ENCODE measurements at regions not wholly inside any gene's neighbourhood (a gene's known extent, or its start where the extent isn't known, plus 50 kb on each side); places are given as distances from the start of the nearest gene placed in this dataset.

- intact Hi-C loops (cut with DNase I) = no loop called here
- no peak overlapping the region for H3K27ac ChIP-seq
- no peaks in the 10 kb centered on the region for H3K9me3 ChIP-seq
- WGBS, 3 donors = 97 to 100% (median 97%) methylated on average over 1 of the region's 1 CpG
- ATAC-seq (no peak), DNase-seq (no peak)
- TF ChIP-seq, protein P1, sequence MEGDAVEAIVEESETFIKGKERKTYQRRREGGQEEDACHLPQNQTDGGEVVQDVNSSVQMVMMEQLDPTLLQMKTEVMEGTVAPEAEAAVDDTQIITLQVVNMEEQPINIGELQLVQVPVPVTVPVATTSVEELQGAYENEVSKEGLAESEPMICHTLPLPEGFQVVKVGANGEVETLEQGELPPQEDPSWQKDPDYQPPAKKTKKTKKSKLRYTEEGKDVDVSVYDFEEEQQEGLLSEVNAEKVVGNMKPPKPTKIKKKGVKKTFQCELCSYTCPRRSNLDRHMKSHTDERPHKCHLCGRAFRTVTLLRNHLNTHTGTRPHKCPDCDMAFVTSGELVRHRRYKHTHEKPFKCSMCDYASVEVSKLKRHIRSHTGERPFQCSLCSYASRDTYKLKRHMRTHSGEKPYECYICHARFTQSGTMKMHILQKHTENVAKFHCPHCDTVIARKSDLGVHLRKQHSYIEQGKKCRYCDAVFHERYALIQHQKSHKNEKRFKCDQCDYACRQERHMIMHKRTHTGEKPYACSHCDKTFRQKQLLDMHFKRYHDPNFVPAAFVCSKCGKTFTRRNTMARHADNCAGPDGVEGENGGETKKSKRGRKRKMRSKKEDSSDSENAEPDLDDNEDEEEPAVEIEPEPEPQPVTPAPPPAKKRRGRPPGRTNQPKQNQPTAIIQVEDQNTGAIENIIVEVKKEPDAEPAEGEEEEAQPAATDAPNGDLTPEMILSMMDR (IDR thresholded peaks at IDR 0.05) = no peak
- no peak overlapping the region for H3K4me3 ChIP-seq
- peaks cover 0 to 5% (median 0%) of the 10 kb centered on the region in 3 donors for H3K27me3 ChIP-seq (ENCODE audit: insufficient read depth in 3 of 3, low read length in 2 of 3)
- no peaks in the 10 kb centered on the region for H3K4me1 ChIP-seq
- H3K36me3 ChIP-seq (ENCODE audit: insufficient read depth in 1 of 2, low read depth in 1 of 2) = no peaks in the 10 kb centered on the region
Observed at GRCh38 chrX:118167361-118167760, 50.8 kb upstream of the KLHL13 start.

GRCh38 chrX:118171356-118171755 is 54.7 kb upstream of the KLHL13 start:
- TF ChIP-seq, protein P1 (IDR thresholded peaks at IDR 0.05) = no peak
- H3K4me1 ChIP-seq = no peaks in the 10 kb centered on the region
- intact Hi-C loops (cut with DNase I) = no loop called here
- H3K4me3 ChIP-seq = no peak overlapping the region
- no peak for DNase-seq
- H3K27me3 ChIP-seq (ENCODE audit: insufficient read depth in 3 of 3, low read length in 2 of 3) = no peaks in the 10 kb centered on the region
- H3K9me3 ChIP-seq = no peaks in the 10 kb centered on the region
- no peak for ATAC-seq
- H3K27ac ChIP-seq = no peak overlapping the region
- H3K36me3 ChIP-seq (ENCODE audit: insufficient read depth in 1 of 2, low read depth in 1 of 2) = no peaks in the 10 kb centered on the region

GRCh38 chrX:118174516-118175098 is 58.0 kb upstream of the KLHL13 start:
- Histone ChIP-seq H3K4me3 (no peak overlapping the region), H3K9me3 (no peaks in the 10 kb centered on the region), H3K4me1 (no peaks in the 10 kb centered on the region), H3K27ac (no peak overlapping the region), H3K36me3 (ENCODE audit: insufficient read depth in 1 of 2, low read depth in 1 of 2) (no peaks in the 10 kb centered on the region), H3K27me3 (ENCODE audit: insufficient read depth in 3 of 3, low read length in 2 of 3) (no peaks in the 10 kb centered on the region)
- WGBS, 3 donors = 72 to 86% (median 83%) methylated on average over 5 of the region's 5 CpGs
- no peak for DNase-seq
- TF ChIP-seq, protein P1 (IDR thresholded peaks at IDR 0.05) = no peak
- no peak for ATAC-seq
- intact Hi-C loops (cut with DNase I) = no loop called here

GRCh38 chrX:118177708-118178107 is 61.1 kb upstream of the KLHL13 start:
- H3K4me3 ChIP-seq = no peak overlapping the region
- no peaks in the 10 kb centered on the region for H3K4me1 ChIP-seq
- DNase-seq (no peak), ATAC-seq (no peak)
- no peaks in the 10 kb centered on the region for H3K9me3 ChIP-seq
- TF ChIP-seq, protein P1 (IDR thresholded peaks at IDR 0.05) = no peak
- H3K36me3 ChIP-seq (ENCODE audit: insufficient read depth in 1 of 2, low read depth in 1 of 2) = no peaks in the 10 kb centered on the region
- 73 to 95% (median 86%) methylated on average over 1 of the region's 1 CpG for WGBS, 3 donors
- H3K27ac ChIP-seq = no peak overlapping the region
- intact Hi-C loops (cut with DNase I) = no loop called here
- no peaks in the 10 kb centered on the region for H3K27me3 ChIP-seq (ENCODE audit: insufficient read depth in 3 of 3, low read length in 2 of 3)

DNA sequence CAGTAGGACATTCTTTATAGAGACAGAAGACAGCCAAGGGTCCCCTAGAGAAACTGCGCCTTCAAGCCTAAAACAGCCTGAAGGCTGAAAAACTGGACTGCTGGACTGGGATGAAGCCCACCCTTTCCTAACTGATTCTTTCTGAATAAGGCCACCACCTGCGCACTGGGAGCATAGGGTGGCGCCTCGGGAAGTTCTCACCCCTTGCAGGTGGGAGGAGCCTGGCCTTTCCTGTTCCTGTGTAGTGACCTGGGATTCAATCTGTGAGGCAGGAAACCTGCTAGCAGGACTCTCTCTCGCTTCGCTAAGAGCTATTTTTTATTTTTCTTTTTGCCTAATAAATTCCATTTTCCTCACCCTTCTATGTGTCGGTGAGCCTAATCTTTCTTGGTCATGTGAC is 61.8 kb upstream of the KLHL13 start:
- H3K4me3 ChIP-seq = no peak overlapping the region
- no peaks in the 10 kb centered on the region for H3K36me3 ChIP-seq (ENCODE audit: insufficient read depth in 1 of 2, low read depth in 1 of 2)
- WGBS, 3 donors = 79 to 90% (median 85%) methylated on average over 7 of the region's 7 CpGs
- no peak overlapping the region for H3K27ac ChIP-seq
- H3K27me3 ChIP-seq (ENCODE audit: insufficient read depth in 3 of 3, low read length in 2 of 3) = no peaks in the 10 kb centered on the region
- DNase-seq = no peak
- peaks cover under 1% of the 10 kb centered on the region for H3K9me3 ChIP-seq
- no peaks in the 10 kb centered on the region for H3K4me1 ChIP-seq
- TF ChIP-seq, protein P1 (IDR thresholded peaks at IDR 0.05) = no peak
- ATAC-seq = no peak
- intact Hi-C loops (cut with DNase I) = no loop called here
